ENCODE measurements at regions not wholly inside any gene's neighbourhood (a gene's known extent, or its start where the extent isn't known, plus 50 kb on each side); places are given as distances from the start of the nearest gene placed in this dataset.

DNA sequence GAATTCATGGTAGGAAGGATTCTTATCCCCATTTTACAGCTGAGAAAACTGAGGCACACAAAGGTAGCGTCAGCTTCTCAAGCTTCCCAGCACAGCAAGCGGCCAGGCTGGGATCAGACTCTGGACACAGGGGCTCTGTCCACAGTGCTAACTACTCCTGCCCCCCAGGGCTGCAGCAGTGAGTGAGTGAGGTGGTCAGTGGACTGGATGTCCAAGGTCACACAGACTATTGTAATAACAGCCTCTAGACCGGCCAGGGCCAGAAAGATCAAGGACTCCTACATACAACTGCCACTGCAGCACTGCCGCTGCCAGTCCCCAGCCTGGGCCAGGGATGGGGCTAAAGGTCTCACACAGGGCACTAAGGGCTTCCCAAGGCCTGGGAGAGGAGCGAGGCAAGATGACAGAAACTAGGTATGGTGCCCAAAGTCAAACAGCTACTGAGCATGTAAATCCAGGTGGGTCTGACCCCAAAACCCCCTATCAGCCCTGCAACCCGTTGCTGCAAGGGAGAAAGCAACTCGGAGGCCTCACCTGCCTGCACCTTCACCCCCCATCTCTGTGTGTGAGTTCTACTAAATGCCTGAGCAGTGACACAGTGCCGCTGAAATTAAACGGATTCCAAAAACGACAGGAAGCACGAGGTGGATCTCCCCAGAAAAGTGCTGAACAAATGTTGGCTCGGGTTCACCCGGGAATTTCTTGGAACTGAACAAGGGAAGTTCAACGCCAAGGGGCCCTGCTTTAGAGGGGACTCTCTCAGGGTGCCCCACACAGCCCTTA, 161.8 kb upstream of the GRK3 start (continued):
- TF ChIP-seq, protein P1, sequence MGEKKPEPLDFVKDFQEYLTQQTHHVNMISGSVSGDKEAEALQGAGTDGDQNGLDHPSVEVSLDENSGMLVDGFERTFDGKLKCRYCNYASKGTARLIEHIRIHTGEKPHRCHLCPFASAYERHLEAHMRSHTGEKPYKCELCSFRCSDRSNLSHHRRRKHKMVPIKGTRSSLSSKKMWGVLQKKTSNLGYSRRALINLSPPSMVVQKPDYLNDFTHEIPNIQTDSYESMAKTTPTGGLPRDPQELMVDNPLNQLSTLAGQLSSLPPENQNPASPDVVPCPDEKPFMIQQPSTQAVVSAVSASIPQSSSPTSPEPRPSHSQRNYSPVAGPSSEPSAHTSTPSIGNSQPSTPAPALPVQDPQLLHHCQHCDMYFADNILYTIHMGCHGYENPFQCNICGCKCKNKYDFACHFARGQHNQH (CRISPR knock-in tag; IDR thresholded peaks at IDR 0.05) = peak; percentile 92
- TF ChIP-seq ZEB1 (IDR thresholded peaks at IDR 0.05; ENCODE audit: insufficient replicate concordance, low read depth) = no peak
- peak; percentile 94 for TF ChIP-seq NCOR1 (IDR thresholded peaks at IDR 0.05; ENCODE audit: borderline replicate concordance, low read length)
- TF ChIP-seq HNRNPK (IDR thresholded peaks at IDR 0.05; ENCODE audit: low read depth, low read length, poor library complexity, severe bottlenecking) = no peak
- no peak; the same call in 1 of the 2 replicates for TF ChIP-seq JUND (CRISPR knock-in tag; IDR thresholded peaks at IDR 0.05)
- peak; percentile 97 for TF ChIP-seq PHF21A (CRISPR knock-in tag; IDR thresholded peaks at IDR 0.05)
- TF ChIP-seq, protein P2, sequence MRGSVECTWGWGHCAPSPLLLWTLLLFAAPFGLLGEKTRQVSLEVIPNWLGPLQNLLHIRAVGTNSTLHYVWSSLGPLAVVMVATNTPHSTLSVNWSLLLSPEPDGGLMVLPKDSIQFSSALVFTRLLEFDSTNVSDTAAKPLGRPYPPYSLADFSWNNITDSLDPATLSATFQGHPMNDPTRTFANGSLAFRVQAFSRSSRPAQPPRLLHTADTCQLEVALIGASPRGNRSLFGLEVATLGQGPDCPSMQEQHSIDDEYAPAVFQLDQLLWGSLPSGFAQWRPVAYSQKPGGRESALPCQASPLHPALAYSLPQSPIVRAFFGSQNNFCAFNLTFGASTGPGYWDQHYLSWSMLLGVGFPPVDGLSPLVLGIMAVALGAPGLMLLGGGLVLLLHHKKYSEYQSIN (CRISPR knock-in tag; IDR thresholded peaks at IDR 0.05; ENCODE audit: borderline replicate concordance) = no peak
- TF ChIP-seq, protein P3, sequence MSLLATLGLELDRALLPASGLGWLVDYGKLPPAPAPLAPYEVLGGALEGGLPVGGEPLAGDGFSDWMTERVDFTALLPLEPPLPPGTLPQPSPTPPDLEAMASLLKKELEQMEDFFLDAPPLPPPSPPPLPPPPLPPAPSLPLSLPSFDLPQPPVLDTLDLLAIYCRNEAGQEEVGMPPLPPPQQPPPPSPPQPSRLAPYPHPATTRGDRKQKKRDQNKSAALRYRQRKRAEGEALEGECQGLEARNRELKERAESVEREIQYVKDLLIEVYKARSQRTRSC (CRISPR knock-in tag; IDR thresholded peaks at IDR 0.05; ENCODE audit: low read depth) = no peak
- peak; percentile 100 for TF ChIP-seq ZNF629 (CRISPR knock-in tag; conservative IDR thresholded peaks at IDR 0.05)
- TF ChIP-seq, protein P4, sequence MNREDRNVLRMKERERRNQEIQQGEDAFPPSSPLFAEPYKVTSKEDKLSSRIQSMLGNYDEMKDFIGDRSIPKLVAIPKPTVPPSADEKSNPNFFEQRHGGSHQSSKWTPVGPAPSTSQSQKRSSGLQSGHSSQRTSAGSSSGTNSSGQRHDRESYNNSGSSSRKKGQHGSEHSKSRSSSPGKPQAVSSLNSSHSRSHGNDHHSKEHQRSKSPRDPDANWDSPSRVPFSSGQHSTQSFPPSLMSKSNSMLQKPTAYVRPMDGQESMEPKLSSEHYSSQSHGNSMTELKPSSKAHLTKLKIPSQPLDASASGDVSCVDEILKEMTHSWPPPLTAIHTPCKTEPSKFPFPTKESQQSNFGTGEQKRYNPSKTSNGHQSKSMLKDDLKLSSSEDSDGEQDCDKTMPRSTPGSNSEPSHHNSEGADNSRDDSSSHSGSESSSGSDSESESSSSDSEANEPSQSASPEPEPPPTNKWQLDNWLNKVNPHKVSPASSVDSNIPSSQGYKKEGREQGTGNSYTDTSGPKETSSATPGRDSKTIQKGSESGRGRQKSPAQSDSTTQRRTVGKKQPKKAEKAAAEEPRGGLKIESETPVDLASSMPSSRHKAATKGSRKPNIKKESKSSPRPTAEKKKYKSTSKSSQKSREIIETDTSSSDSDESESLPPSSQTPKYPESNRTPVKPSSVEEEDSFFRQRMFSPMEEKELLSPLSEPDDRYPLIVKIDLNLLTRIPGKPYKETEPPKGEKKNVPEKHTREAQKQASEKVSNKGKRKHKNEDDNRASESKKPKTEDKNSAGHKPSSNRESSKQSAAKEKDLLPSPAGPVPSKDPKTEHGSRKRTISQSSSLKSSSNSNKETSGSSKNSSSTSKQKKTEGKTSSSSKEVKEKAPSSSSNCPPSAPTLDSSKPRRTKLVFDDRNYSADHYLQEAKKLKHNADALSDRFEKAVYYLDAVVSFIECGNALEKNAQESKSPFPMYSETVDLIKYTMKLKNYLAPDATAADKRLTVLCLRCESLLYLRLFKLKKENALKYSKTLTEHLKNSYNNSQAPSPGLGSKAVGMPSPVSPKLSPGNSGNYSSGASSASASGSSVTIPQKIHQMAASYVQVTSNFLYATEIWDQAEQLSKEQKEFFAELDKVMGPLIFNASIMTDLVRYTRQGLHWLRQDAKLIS (CRISPR knock-in tag; IDR thresholded peaks at IDR 0.05) = peak; percentile 83
- no peak for TF ChIP-seq ZNF883 (CRISPR knock-in tag; IDR thresholded peaks at IDR 0.05; ENCODE audit: not compliant biosample characterization)
- TF ChIP-seq, protein P5, sequence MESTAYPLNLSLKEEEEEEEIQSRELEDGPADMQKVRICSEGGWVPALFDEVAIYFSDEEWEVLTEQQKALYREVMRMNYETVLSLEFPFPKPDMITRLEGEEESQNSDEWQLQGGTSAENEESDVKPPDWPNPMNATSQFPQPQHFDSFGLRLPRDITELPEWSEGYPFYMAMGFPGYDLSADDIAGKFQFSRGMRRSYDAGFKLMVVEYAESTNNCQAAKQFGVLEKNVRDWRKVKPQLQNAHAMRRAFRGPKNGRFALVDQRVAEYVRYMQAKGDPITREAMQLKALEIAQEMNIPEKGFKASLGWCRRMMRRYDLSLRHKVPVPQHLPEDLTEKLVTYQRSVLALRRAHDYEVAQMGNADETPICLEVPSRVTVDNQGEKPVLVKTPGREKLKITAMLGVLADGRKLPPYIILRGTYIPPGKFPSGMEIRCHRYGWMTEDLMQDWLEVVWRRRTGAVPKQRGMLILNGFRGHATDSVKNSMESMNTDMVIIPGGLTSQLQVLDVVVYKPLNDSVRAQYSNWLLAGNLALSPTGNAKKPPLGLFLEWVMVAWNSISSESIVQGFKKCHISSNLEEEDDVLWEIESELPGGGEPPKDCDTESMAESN (CRISPR knock-in tag; conservative IDR thresholded peaks at IDR 0.05) = peak; percentile 47; the same call in 1 of the 2 replicates
- peak; percentile 60 for TF ChIP-seq ZNF605 (CRISPR knock-in tag; IDR thresholded peaks at IDR 0.05)
- TF ChIP-seq SMAD3 (CRISPR knock-in tag; IDR thresholded peaks at IDR 0.05) = 0 out of 2 replicates have a peak, but pooled peaks have one; percentile 21
- TF ChIP-seq, protein P6, sequence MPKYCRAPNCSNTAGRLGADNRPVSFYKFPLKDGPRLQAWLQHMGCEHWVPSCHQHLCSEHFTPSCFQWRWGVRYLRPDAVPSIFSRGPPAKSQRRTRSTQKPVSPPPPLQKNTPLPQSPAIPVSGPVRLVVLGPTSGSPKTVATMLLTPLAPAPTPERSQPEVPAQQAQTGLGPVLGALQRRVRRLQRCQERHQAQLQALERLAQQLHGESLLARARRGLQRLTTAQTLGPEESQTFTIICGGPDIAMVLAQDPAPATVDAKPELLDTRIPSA (CRISPR knock-in tag; IDR thresholded peaks at IDR 0.05; ENCODE audit: borderline replicate concordance) = no peak
- TF ChIP-seq XRCC5 (optimal IDR thresholded peaks at IDR 0.05; ENCODE audit: low read length) = peak; percentile 64
- TF ChIP-seq ZSCAN12 (CRISPR knock-in tag; IDR thresholded peaks at IDR 0.05) = no peak

Measured in HepG2 (cell line).